Uterus (tissue), 2 donors: ENCODE measurements at regions not wholly inside any gene's neighbourhood (a gene's known extent, or its start where the extent isn't known, plus 50 kb on each side); places are given as distances from the start of the nearest gene placed in this dataset.

ENCODE experiments used
- POLR2A ChIP-seq, 2 donors: fragments of 450-650 bp; IDR thresholded peaks; one replicate each; pipeline ENCODE4 v1.6.1; 2016; ENCODE audit warnings: antibody characterized with exemption in 2 of 2, mild to moderate bottlenecking in 1 of 2, moderate library complexity in 1 of 2
- TF ChIP-seq, protein P1 (sequence below), 4 experiments: fragments of 200-600 bp in 2 of 4; fragments of 450-650 bp in 2 of 4; sonication (generic) in 2 of 4; IDR thresholded peaks; one replicate each; pipeline ENCODE4 v1.5.1; 2016 to 2019; ENCODE audit warnings: antibody characterized with exemption in 4 of 4, mild to moderate bottlenecking in 2 of 4, moderate library complexity in 1 of 4

DNA sequence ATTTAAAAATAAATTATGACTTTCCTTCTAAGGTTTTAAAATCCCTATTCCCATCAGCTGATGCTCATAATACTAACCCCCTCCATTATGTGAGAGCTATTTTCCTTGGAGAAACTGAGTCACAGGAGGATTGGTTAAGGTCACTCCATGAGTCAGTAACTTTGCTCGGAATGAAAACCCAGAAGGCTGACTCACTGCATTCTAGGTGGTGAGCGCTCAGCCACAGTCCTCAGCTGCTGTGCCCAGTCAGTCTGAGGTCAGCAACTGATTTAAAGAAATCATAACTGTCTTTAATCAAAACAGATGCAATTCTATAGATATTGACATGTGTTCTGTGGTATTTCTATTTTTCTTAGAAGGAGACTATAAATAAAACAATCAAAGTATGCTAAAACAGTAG, 359.2 kb downstream of the GJA1 start:
- TF ChIP-seq, protein P1, sequence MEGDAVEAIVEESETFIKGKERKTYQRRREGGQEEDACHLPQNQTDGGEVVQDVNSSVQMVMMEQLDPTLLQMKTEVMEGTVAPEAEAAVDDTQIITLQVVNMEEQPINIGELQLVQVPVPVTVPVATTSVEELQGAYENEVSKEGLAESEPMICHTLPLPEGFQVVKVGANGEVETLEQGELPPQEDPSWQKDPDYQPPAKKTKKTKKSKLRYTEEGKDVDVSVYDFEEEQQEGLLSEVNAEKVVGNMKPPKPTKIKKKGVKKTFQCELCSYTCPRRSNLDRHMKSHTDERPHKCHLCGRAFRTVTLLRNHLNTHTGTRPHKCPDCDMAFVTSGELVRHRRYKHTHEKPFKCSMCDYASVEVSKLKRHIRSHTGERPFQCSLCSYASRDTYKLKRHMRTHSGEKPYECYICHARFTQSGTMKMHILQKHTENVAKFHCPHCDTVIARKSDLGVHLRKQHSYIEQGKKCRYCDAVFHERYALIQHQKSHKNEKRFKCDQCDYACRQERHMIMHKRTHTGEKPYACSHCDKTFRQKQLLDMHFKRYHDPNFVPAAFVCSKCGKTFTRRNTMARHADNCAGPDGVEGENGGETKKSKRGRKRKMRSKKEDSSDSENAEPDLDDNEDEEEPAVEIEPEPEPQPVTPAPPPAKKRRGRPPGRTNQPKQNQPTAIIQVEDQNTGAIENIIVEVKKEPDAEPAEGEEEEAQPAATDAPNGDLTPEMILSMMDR (IDR thresholded peaks at IDR 0.05), result no peak
- no peak for TF ChIP-seq POLR2A (IDR thresholded peaks at IDR 0.05)
